SK-N-MC (cell line): ENCODE measurements at regions not wholly inside any gene's neighbourhood (a gene's known extent, or its start where the extent isn't known, plus 50 kb on each side); places are given as distances from the start of the nearest gene placed in this dataset.
"Not testable (repeated sequence)": the region's sequence is repeated elsewhere in the genome, so short reads cannot be mapped to it uniquely, and the experiment has no call there.

ENCODE experiments used
- DNase-seq: peaks from one replicate; pipeline ENCODE4 v3.0.0-alpha.2; 2011; ENCODE audit warnings: low read depth, low spot score
- H3K27ac ChIP-seq: fragments of 200-600 bp; sonication (generic); 2 replicates; pipeline ENCODE4 v1.5.1; 2016; ENCODE audit warnings: mixed run types
- H3K36me3 ChIP-seq: fragments of 200-600 bp; sonication (generic); 2 replicates; pipeline ENCODE4 v1.6.1; 2017; ENCODE audit warnings: antibody characterized with exemption, low read length, mixed read lengths; ENCODE audit not compliant: insufficient read depth
- H3K4me3 ChIP-seq: fragments of 200-600 bp; sonication (generic); 2 replicates; pipeline ENCODE4 v1.5.1; 2016
- H3K9ac ChIP-seq: fragments of 200-600 bp; sonication (generic); 2 replicates; pipeline ENCODE4 v1.8.0; 2017; ENCODE audit warnings: mixed run types, mixed read lengths; ENCODE audit not compliant: insufficient read length
- H3K9me3 ChIP-seq: fragments of 200-600 bp; sonication (generic); 2 replicates; pipeline ENCODE4 v1.6.1; 2017; ENCODE audit warnings: low read depth, mild to moderate bottlenecking, antibody characterized with exemption, low read length, moderate library complexity, mixed read lengths
- EZH2 ChIP-seq: fragments of 200-600 bp; sonication (generic); IDR thresholded peaks from one replicate; pipeline ENCODE4 v1.6.1; 2017; ENCODE audit warnings: antibody characterized with exemption
- FOXP2 ChIP-seq: optimal IDR thresholded peaks from 2 replicates; pipeline ENCODE3; 2011; ENCODE audit warnings: mild to moderate bottlenecking, moderate library complexity; ENCODE audit not compliant: insufficient read depth; ENCODE audit errors: extremely low read length, control extremely low read depth
- POLR2AphosphoS5 ChIP-seq: IDR thresholded peaks from 2 replicates; pipeline ENCODE4 v1.6.1; 2012; ENCODE audit warnings: mild to moderate bottlenecking, low read depth, low read length, borderline replicate concordance

GRCh38 chr6:99668036-99668705, 61.5 kb downstream of the PRDM13 start:
- H3K9me3 ChIP-seq, result no peaks in the 10 kb centered on the region
- H3K4me3 ChIP-seq, result no peak overlapping the region
- TF ChIP-seq EZH2, result no peak
- no peak for TF ChIP-seq FOXP2
- TF ChIP-seq POLR2AphosphoS5, result no peak
- H3K27ac ChIP-seq, result no peak overlapping the region
- H3K9ac ChIP-seq, result no peak overlapping the region
- no peak for DNase-seq
- H3K36me3 ChIP-seq, result no peaks in the 10 kb centered on the region

DNA sequence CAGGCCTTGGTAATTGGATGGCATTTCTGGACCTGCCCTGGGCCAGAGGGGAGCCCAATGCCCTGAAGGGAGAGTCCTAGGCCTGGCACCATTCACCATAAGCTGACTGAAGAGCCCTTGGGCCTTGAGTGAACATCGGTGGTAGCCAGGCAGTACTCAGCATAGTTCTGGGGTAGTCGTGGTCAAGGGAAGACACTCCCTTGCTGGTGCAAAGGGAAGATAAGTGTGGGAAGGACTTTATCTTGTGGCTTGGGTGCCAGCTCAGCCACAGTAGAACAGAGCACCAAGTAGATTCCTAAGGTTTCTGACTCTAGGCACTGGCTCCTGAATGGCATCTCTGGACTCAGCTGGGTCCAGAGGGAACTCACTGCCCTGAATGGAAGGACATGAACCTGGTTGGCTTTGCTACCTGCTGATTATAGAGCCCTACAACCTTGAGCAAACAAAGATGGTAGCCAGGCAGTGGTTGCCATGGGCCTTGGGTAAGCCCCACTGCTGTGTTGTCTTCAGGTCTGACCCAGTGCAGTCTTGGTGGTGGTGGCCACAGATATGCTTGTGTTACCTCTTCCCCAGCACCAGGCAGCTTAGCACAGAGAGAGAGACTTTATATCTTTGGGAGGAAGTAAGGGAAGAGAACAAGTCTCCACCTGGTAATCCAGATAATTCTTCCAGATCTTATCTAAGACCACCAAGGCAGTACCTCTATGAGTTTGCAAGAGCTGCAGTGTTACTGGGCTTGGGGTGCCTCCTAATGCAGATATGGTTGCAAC, 83.5 kb downstream of the PRDM13 start:
- no peak overlapping the region for H3K4me3 ChIP-seq
- H3K27ac ChIP-seq, result no peak overlapping the region
- no peak for DNase-seq
- TF ChIP-seq EZH2, result no peak
- TF ChIP-seq POLR2AphosphoS5, result no peak
- TF ChIP-seq FOXP2, result no peak
- H3K9me3 ChIP-seq, result no peaks in the 10 kb centered on the region
- H3K9ac ChIP-seq, result no peak overlapping the region
- H3K36me3 ChIP-seq, result no peaks in the 10 kb centered on the region

DNA sequence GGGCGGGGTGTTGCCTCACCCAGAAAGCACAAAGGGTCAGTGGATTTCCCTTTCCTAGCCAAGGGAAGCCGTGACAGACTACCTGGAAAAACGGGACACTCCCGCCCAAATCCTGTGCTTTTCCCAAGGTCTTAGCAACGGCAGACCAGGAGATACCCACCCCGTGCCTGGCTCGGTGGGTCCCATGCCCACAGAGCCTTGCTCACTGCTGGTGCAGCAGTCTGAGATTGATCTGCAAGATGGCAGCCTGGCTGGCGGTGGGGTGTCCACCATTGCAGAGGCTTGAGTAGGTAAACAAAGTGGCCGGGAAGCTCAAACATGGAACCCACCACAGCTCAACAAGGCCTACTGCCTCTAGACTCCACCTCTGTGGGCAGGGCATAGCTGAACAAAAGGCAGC, 95.7 kb downstream of the PRDM13 start:
- H3K9ac ChIP-seq, H3K4me3 ChIP-seq, DNase-seq, H3K27ac ChIP-seq, H3K36me3 ChIP-seq, H3K9me3 ChIP-seq: not testable (repeated sequence)

DNA sequence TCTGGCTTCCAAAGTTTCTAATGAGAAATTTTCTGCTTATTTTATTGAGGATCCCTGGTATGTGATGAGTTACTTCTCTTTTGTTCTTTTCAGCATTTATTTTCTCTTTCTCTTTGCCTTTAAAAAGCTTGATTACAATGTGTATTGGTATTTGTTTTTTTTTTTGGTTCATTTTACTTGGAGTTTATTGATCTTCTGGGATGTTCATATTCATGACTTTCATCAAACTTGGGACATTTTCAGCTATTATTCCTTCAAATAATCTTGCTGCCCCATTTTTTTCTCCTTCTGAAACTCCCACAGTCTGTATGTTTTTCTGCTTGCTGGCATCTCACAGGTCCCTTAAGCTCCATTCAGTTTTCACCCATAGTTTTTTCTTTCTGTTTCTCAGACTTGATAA, 102.4 kb downstream of the PRDM13 start:
- no peak for TF ChIP-seq FOXP2
- no peak for TF ChIP-seq EZH2
- no peak for TF ChIP-seq POLR2AphosphoS5
- Histone ChIP-seq H3K36me3 (no peaks in the 10 kb centered on the region), H3K9me3 (no peaks in the 10 kb centered on the region), H3K9ac (no peak overlapping the region), H3K27ac (no peak overlapping the region), H3K4me3 (no peak overlapping the region)
- DNase-seq, result no peak

- no peak for DNase-seq
- no peak overlapping the region for H3K9ac ChIP-seq
- H3K27ac ChIP-seq, result no peak overlapping the region
These were observed 104.7 kb downstream of the PRDM13 start for GRCh38 chr6:99711302-99711701.

GRCh38 chr6:99711925-99712324, 105.3 kb downstream of the PRDM13 start:
- no peak for DNase-seq
- no peak for TF ChIP-seq EZH2
- TF ChIP-seq FOXP2, result no peak
- no peak for TF ChIP-seq POLR2AphosphoS5
- H3K27ac ChIP-seq, result no peak overlapping the region

More at GRCh38 chr6:99711302-99711701, 104.7 kb downstream of the PRDM13 start:
- Histone ChIP-seq H3K36me3 (no peaks in the 10 kb centered on the region), H3K4me3 (no peak overlapping the region), H3K9me3 (no peaks in the 10 kb centered on the region; the same call in 1 of the 2 replicates)
- TF ChIP-seq EZH2, result no peak
- TF ChIP-seq FOXP2, result no peak
- TF ChIP-seq POLR2AphosphoS5, result no peak

DNA sequence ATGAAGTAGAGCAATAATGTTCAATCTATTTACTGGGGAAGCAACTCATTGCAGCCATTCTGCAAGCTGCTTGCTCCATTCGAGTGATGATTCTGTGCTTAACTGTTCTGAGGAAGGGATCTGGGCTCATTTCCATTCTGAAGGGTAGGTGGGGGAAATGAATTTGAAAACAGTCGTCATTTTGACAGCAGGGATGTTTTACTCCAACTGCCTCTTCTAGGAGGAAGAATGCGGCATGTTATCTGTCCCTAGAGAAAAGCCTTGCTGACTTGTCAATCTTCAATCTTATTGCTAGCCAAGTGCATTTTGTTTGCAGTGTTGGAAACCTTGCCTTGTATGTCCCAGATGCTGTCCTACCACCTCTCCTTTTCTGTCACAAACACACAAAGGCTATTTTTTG, 105.9 kb downstream of the PRDM13 start:
- no peak for DNase-seq
- Histone ChIP-seq H3K9me3 (no peaks in the 10 kb centered on the region; the same call in 1 of the 2 replicates), H3K27ac (no peak overlapping the region), H3K4me3 (no peak overlapping the region), H3K9ac (no peak overlapping the region), H3K36me3 (no peaks in the 10 kb centered on the region)
- no peak for TF ChIP-seq POLR2AphosphoS5
- TF ChIP-seq FOXP2, result no peak
- no peak for TF ChIP-seq EZH2

More at GRCh38 chr6:99711925-99712324, 105.3 kb downstream of the PRDM13 start:
- Histone ChIP-seq H3K4me3 (no peak overlapping the region), H3K36me3 (no peaks in the 10 kb centered on the region), H3K9ac (no peak overlapping the region), H3K9me3 (no peaks in the 10 kb centered on the region; the same call in 1 of the 2 replicates)

DNA sequence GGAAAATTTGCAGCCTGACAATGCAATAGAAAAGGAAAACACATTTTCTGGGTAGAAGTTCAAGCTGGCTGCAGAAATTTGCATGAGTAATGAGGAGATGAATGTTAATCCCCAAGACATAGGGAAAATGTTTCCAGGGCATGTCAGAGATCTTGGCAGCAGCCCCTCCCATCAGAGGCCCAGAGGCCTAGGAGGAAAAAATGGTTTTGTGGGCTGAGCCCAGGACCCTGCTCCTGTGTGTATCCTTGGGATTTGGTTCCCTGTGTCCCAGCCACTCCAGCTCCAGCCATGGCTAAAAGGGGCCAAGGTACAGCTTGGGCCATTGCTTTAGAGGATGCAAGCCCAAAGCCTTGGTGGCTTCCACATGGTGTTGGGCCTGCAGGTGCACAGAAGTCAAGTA, 115.4 kb downstream of the PRDM13 start:
- not testable (repeated sequence) for H3K4me3 ChIP-seq

DNA sequence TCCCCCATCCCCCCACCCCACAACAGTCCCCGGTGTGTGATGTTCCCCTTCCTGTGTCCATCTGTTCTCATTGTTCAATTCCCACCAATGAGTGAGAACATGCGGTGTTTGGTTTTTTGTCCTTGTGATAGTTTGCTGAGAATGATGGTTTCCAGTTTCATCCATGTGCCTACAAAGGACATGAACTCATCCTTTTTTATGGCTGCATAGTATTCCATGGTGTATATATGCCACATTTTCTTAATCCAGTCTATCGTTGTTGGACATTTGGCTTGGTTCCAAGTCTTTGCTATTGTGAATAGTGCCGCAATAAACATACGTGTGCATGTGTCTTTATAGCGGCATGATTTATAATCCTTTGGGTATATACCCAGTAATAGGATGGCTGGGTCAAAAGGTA, 123.6 kb downstream of the PRDM13 start:
- H3K36me3 ChIP-seq, H3K9ac ChIP-seq, H3K4me3 ChIP-seq, H3K9me3 ChIP-seq, H3K27ac ChIP-seq, DNase-seq: not testable (repeated sequence)

More for the DNA sequence above, 115.4 kb downstream of the PRDM13 start:
- not testable (repeated sequence) for DNase-seq, H3K9ac ChIP-seq, H3K9me3 ChIP-seq, H3K27ac ChIP-seq, H3K36me3 ChIP-seq
